OCI-LY1 (cell line): ENCODE measurements at regions not wholly inside any gene's neighbourhood (a gene's known extent, or its start where the extent isn't known, plus 50 kb on each side); places are given as distances from the start of the nearest gene placed in this dataset.

Experiments used
- H2AFZ ChIP-seq: fragments of 200-600 bp; sonication (generic), shearing (Covaris generic); 2 replicates; pipeline ENCODE4 v1.6.0; 2014; ENCODE audit warnings: antibody characterized with exemption, mild to moderate bottlenecking, low read length
- H3F3A ChIP-seq: fragments of 200-600 bp; sonication (generic), shearing (Covaris generic); 2 replicates; pipeline ENCODE4 v1.6.0; 2014; ENCODE audit warnings: mild to moderate bottlenecking, antibody characterized with exemption, low read length, moderate library complexity; ENCODE audit not compliant: insufficient read depth
- H3K27ac ChIP-seq: fragments of 200-600 bp; sonication (generic); 2 replicates; pipeline ENCODE4 v1.5.1; 2014; ENCODE audit warnings: low read length, mixed run types, mild to moderate bottlenecking, low read depth; ENCODE audit not compliant: poor library complexity, severe bottlenecking
- H3K27me3 ChIP-seq: fragments of 200-600 bp; sonication (generic); 2 replicates; pipeline ENCODE4 v1.6.0; 2014; ENCODE audit warnings: antibody characterized with exemption, mild to moderate bottlenecking, low read length, moderate library complexity; ENCODE audit not compliant: insufficient read depth
- H3K36me3 ChIP-seq: fragments of 200-600 bp; sonication (generic); 2 replicates; pipeline ENCODE4 v1.6.1; 2014; ENCODE audit warnings: mild to moderate bottlenecking, antibody characterized with exemption, low read length, moderate library complexity, mixed read lengths; ENCODE audit not compliant: insufficient read depth
- H3K4me1 ChIP-seq: fragments of 200-600 bp; sonication (generic); 2 replicates; pipeline ENCODE4 v1.5.1; 2014; ENCODE audit warnings: mild to moderate bottlenecking, low read length, moderate library complexity; ENCODE audit not compliant: insufficient read depth, severe bottlenecking
- H3K4me2 ChIP-seq: fragments of 200-600 bp; sonication (generic), shearing (Covaris generic); 2 replicates; pipeline ENCODE4 v1.6.1; 2014; ENCODE audit warnings: low read length
- H3K4me3 ChIP-seq: fragments of 200-600 bp; sonication (generic); 2 replicates; pipeline ENCODE4 v1.5.1; 2014; ENCODE audit warnings: low read length, low read depth, mild to moderate bottlenecking, mixed read lengths; ENCODE audit not compliant: poor library complexity, severe bottlenecking
- H3K79me2 ChIP-seq: fragments of 200-600 bp; shearing (Covaris generic); 2 replicates; pipeline ENCODE4 v1.6.1; 2016; ENCODE audit warnings: mixed run types, low read length, mixed read lengths; ENCODE audit not compliant: insufficient read depth
- H3K9ac ChIP-seq: fragments of 200-600 bp; sonication (generic), shearing (Covaris generic); 2 replicates; pipeline ENCODE4 v1.6.1; 2014; ENCODE audit warnings: mild to moderate bottlenecking, low read length, mixed read lengths
- H3K9me2 ChIP-seq: fragments of 200-600 bp; sonication (generic), shearing (Covaris generic); 2 replicates; pipeline ENCODE4 v1.6.1; 2014; ENCODE audit warnings: low read depth, mild to moderate bottlenecking, low read length, mixed read lengths
- H3K9me3 ChIP-seq: fragments of 200-600 bp; shearing (Covaris generic); 2 replicates; pipeline ENCODE4 v1.6.1; 2014; ENCODE audit warnings: low read length, mixed read lengths
- H4K20me1 ChIP-seq: fragments of 200-600 bp; sonication (generic), shearing (Covaris generic); 2 replicates; pipeline ENCODE4 v1.6.0; 2016; ENCODE audit warnings: mild to moderate bottlenecking, low read length; ENCODE audit not compliant: insufficient read depth
- CTCF ChIP-seq: fragments of 200-600 bp; sonication (generic), shearing (Covaris generic); IDR thresholded peaks from 2 replicates; pipeline ENCODE4 v1.5.1; 2017; ENCODE audit warnings: mild to moderate bottlenecking, antibody characterized with exemption, low read length, moderate library complexity, mixed read lengths
- EZH2 ChIP-seq: fragments of 200-600 bp; sonication (generic), shearing (Covaris generic); IDR thresholded peaks from 2 replicates; pipeline ENCODE4 v1.8.0; 2017; ENCODE audit warnings: borderline replicate concordance, mixed run types, mild to moderate bottlenecking, antibody characterized with exemption, low read length, moderate library complexity, mixed read lengths

- H3K27me3 ChIP-seq, result no peaks in the 10 kb centered on the region
- no peak overlapping the region for H3K4me2 ChIP-seq
- H3K27ac ChIP-seq, result no peak overlapping the region
- no peaks in the 10 kb centered on the region for H3F3A ChIP-seq
- H3K36me3 ChIP-seq, result no peaks in the 10 kb centered on the region
- H3K9ac ChIP-seq, result no peak overlapping the region
- H3K9me3 ChIP-seq, result no peaks in the 10 kb centered on the region
- peaks cover 45% of the 10 kb centered on the region for H3K4me1 ChIP-seq
- H3K9me2 ChIP-seq, result no peaks in the 10 kb centered on the region
- no peaks in the 10 kb centered on the region for H4K20me1 ChIP-seq
- no peak overlapping the region for H2AFZ ChIP-seq
- no peaks in the 10 kb centered on the region for H3K79me2 ChIP-seq
- no peak overlapping the region for H3K4me3 ChIP-seq
- TF ChIP-seq CTCF, result no peak
- no peak for TF ChIP-seq EZH2
Measured at GRCh38 chr5:81849770-81850367, 99.0 kb upstream of the SSBP2 start.

GRCh38 chr5:81848362-81848880 lies 97.5 kb upstream of the SSBP2 start:
- Histone ChIP-seq H3F3A (no peaks in the 10 kb centered on the region), H2AFZ (no peak overlapping the region)
- TF ChIP-seq CTCF (no peak), EZH2 (no peak)

GRCh38 chr5:81846301-81846700 lies 95.4 kb upstream of the SSBP2 start:
- no peak overlapping the region for H2AFZ ChIP-seq
- no peaks in the 10 kb centered on the region for H3F3A ChIP-seq

More at GRCh38 chr5:81848362-81848880, 97.5 kb upstream of the SSBP2 start:
- H3K4me2 ChIP-seq, result no peak overlapping the region
- H3K4me1 ChIP-seq, result peaks cover 31% of the 10 kb centered on the region
- H3K79me2 ChIP-seq, result no peaks in the 10 kb centered on the region
- no peaks in the 10 kb centered on the region for H4K20me1 ChIP-seq
- H3K9me3 ChIP-seq, result no peaks in the 10 kb centered on the region
- H3K9me2 ChIP-seq, result no peaks in the 10 kb centered on the region
- no peak overlapping the region for H3K9ac ChIP-seq
- H3K4me3 ChIP-seq, result no peak overlapping the region
- H3K27ac ChIP-seq, result no peak overlapping the region
- H3K27me3 ChIP-seq, result no peaks in the 10 kb centered on the region
- H3K36me3 ChIP-seq, result no peaks in the 10 kb centered on the region

More at GRCh38 chr5:81846301-81846700, 95.4 kb upstream of the SSBP2 start:
- Histone ChIP-seq H3K4me2 (no peak overlapping the region), H3K9ac (no peak overlapping the region), H3K27me3 (no peaks in the 10 kb centered on the region), H3K9me2 (no peaks in the 10 kb centered on the region), H3K36me3 (no peaks in the 10 kb centered on the region), H3K27ac (no peak overlapping the region), H4K20me1 (no peaks in the 10 kb centered on the region), H3K79me2 (no peaks in the 10 kb centered on the region), H3K4me3 (no peak overlapping the region), H3K9me3 (no peaks in the 10 kb centered on the region), H3K4me1 (peaks cover 14% of the 10 kb centered on the region)
- TF ChIP-seq EZH2 (no peak), CTCF (no peak)
